Endothelial cell of umbilical vein (primary cell): ENCODE measurements at regions not wholly inside any gene's neighbourhood (a gene's known extent, or its start where the extent isn't known, plus 50 kb on each side); places are given as distances from the start of the nearest gene placed in this dataset.

ENCODE experiments used
- BruUV-seq: library from RNA; stranded (reverse); fragments of 400-500 nt; replicated peaks from 2 replicates; lab custom pipeline; 2021; lab: Mats Ljungman, UMichigan
- CTCF ChIA-PET: fragments of 300-600, 350-600 bp; sonication (Branson Sonifier 250); formaldehyde crosslinking; loops from one replicate; lab custom pipeline; 2021; ENCODE audit warnings: antibody characterized with exemption, inconsistent platforms; lab: Charles Lee
- POLR2A ChIA-PET: fragments of 300-600, 350-600 bp; sonication (Branson Sonifier 250); formaldehyde crosslinking; loops from one replicate; lab custom pipeline; 2021; ENCODE audit warnings: antibody characterized with exemption, inconsistent platforms; lab: Charles Lee
- DNase-seq: peaks from one replicate; pipeline ENCODE4 v3.0.0-alpha.2; 2011; ENCODE audit warnings: low read depth, low spot score
- FAIRE-seq: peaks from 2 replicates; lab custom pipeline; 2011; peaks lifted over from hg19 to GRCh38; lab: Jason Lieb, UNC
- H2AFZ ChIP-seq: 2 replicates; pipeline ENCODE4 v1.6.0; 2012; ENCODE audit warnings: low read depth, low read length, control low read depth, inconsistent platforms
- H3K27ac ChIP-seq: 2 replicates; pipeline ENCODE4 v1.5.1; 2011; ENCODE audit warnings: low read depth, mild to moderate bottlenecking, control low read depth, low read length, moderate library complexity; ENCODE audit not compliant: insufficient read depth
- H3K27me3 ChIP-seq, 2 experiments: 2 replicates each; pipeline versions ENCODE4 v1.6.0 to v1.6.1; 2011; ENCODE audit warnings: low read length in 2 of 2, mixed read lengths in 1 of 2; ENCODE audit not compliant: control insufficient read depth in 2 of 2, insufficient read depth in 2 of 2
- H3K36me3 ChIP-seq, 2 experiments: 2 replicates in 1 of 2; 3 replicates in 1 of 2; pipeline ENCODE4 v1.5.1; 2011; ENCODE audit warnings: low read length in 2 of 2, mild to moderate bottlenecking in 1 of 2, moderate library complexity in 1 of 2; ENCODE audit not compliant: control insufficient read depth in 2 of 2, insufficient read depth in 2 of 2; ENCODE audit errors: extremely low read depth in 1 of 2
- H3K4me1 ChIP-seq: 3 replicates; pipeline ENCODE4 v1.5.1; 2011; ENCODE audit warnings: mild to moderate bottlenecking, low read length; ENCODE audit not compliant: control insufficient read depth, insufficient read depth; ENCODE audit errors: extremely low read depth
- H3K4me2 ChIP-seq: 2 replicates; pipeline ENCODE4 v1.6.1; 2011; ENCODE audit warnings: low read length, control low read depth, mixed read lengths; ENCODE audit not compliant: insufficient read depth
- H3K4me3 ChIP-seq, 3 experiments: fragments of 200-600 bp in 1 of 3; sonication (generic), shearing (Covaris generic) in 1 of 3; replicated peaks in 1 of 3; 2 replicates each; pipeline ENCODE4 v1.5.1; 2011 to 2016; ENCODE audit warnings: control low read depth in 3 of 3, low read length in 3 of 3, mild to moderate bottlenecking in 2 of 3, inconsistent platforms in 1 of 3, low read depth in 1 of 3, moderate library complexity in 1 of 3; ENCODE audit not compliant: insufficient read depth in 1 of 3
- H3K79me2 ChIP-seq: 2 replicates; pipeline ENCODE4 v1.6.0; 2012; ENCODE audit warnings: low read length, inconsistent platforms; ENCODE audit not compliant: control insufficient read depth, insufficient read depth
- H3K9ac ChIP-seq: replicated peaks from 2 replicates; pipeline ENCODE3; 2011; ENCODE audit warnings: low read length, control low read depth; ENCODE audit not compliant: insufficient read depth; ENCODE audit errors: extremely low read depth
- H3K9me1 ChIP-seq: replicated peaks from 3 replicates; pipeline ENCODE4 v1.6.0; 2011; ENCODE audit warnings: mild to moderate bottlenecking, low read length; ENCODE audit not compliant: control insufficient read depth, insufficient read depth; ENCODE audit errors: extremely low read depth
- H3K9me3 ChIP-seq: replicated peaks from 2 replicates; pipeline ENCODE4 v1.5.1; 2012; ENCODE audit warnings: low read length, inconsistent platforms; ENCODE audit not compliant: control insufficient read depth, insufficient read depth
- H4K20me1 ChIP-seq: replicated peaks from 2 replicates; pipeline ENCODE3; 2011; ENCODE audit warnings: mild to moderate bottlenecking, low read length; ENCODE audit not compliant: control insufficient read depth, insufficient read depth; ENCODE audit errors: extremely low read depth
- EZH2 ChIP-seq: IDR thresholded peaks from 2 replicates; pipeline ENCODE4 v1.6.1; 2012; ENCODE audit warnings: borderline replicate concordance, low read depth, mild to moderate bottlenecking, moderate library complexity, low read length, inconsistent platforms; ENCODE audit not compliant: severe bottlenecking
- FOS ChIP-seq: IDR thresholded peaks from 2 replicates; pipeline ENCODE4 v1.6.1; 2011; ENCODE audit warnings: mild to moderate bottlenecking, low read length, moderate library complexity, borderline replicate concordance; ENCODE audit not compliant: insufficient read depth
- GATA2 ChIP-seq: IDR thresholded peaks from 2 replicates; pipeline ENCODE4 v1.7.0; 2011; ENCODE audit warnings: low read depth, mild to moderate bottlenecking, moderate library complexity, mixed read lengths, low read length; ENCODE audit not compliant: insufficient read length, insufficient read depth
- JUN ChIP-seq: IDR thresholded peaks from 2 replicates; pipeline ENCODE4 v1.6.1; 2011; ENCODE audit warnings: borderline replicate concordance, low read depth; ENCODE audit not compliant: insufficient read length, insufficient read depth
- MAX ChIP-seq: IDR thresholded peaks from 2 replicates; pipeline ENCODE4 v1.6.1; 2011; ENCODE audit not compliant: insufficient read depth, insufficient read length
- MYC ChIP-seq: IDR thresholded peaks from one replicate; pipeline ENCODE4 v1.6.1; 2011; ENCODE audit warnings: mild to moderate bottlenecking, low read depth, low read length
- POLR2A ChIP-seq: IDR thresholded peaks from 2 replicates; pipeline ENCODE4 v1.6.1; 2012; ENCODE audit warnings: low read depth, mild to moderate bottlenecking, control low read depth, low read length
- POLR2AphosphoS5 ChIP-seq: IDR thresholded peaks from 2 replicates; pipeline ENCODE4 v1.6.1; 2012; ENCODE audit warnings: low read depth, mild to moderate bottlenecking, control low read depth, low read length, moderate library complexity; ENCODE audit not compliant: insufficient read depth
- dilution Hi-C: fragments of 300-500 bp; cut with MboI; formaldehyde crosslinking; loops from one replicate; pipeline ENCODE4 v1.15.0; 2019; ENCODE audit warnings: low sequenced_read_pairs; ENCODE audit not compliant: extremely low pct_ligation_motif_present
- intact Hi-C: fragments of 100-400 bp; cut with micrococcal nuclease; formaldehyde crosslinking; loops from one replicate; pipeline ENCODE4 v1.10.0; 2022
- TF ChIP-seq, protein P1 (sequence below), 2 donors: IDR thresholded peaks; 1 replicate in 1 of 2; 2 replicates in 1 of 2; pipeline ENCODE4 v1.5.1; 2011; ENCODE audit warnings: low read length in 2 of 2, mild to moderate bottlenecking in 2 of 2, moderate library complexity in 2 of 2, control low read depth in 1 of 2, inconsistent platforms in 1 of 2, low read depth in 1 of 2; ENCODE audit not compliant: insufficient read depth in 1 of 2; ENCODE audit errors: extremely low read depth in 1 of 2

- Histone ChIP-seq H3K27me3 (peaks cover 4 to 14% of the 10 kb centered on the region in 2 experiments), H3K79me2 (no peaks in the 10 kb centered on the region), H3K36me3 (no peaks in the 10 kb centered on the region), H3K4me2 (no peak overlapping the region), H4K20me1 (no peaks in the 10 kb centered on the region), H3K27ac (no peak overlapping the region), H3K4me3 (no peak overlapping the region), H2AFZ (no peak overlapping the region), H3K9me3 (no peaks in the 10 kb centered on the region), H3K9ac (no peak overlapping the region), H3K9me1 (no peaks in the 10 kb centered on the region), H3K4me1 (no peaks in the 10 kb centered on the region)
- dilution Hi-C loops (no loop called here), intact Hi-C loops (no loop called here)
- FAIRE-seq (no peak), DNase-seq (no peak)
- TF ChIP-seq POLR2A, result no peak
- CTCF ChIA-PET, result interaction anchor here (0.8 to 1.3 kb wide), 2 partner anchors 9 to 950 kb away, joined by 3 read pairs; no protein-coding TSS in a partner anchor
- POLR2A ChIA-PET, result no interaction called here
- no TSS peak for BruUV-seq
These were observed 362.1 kb upstream of the CCNH start for GRCh38 chr5:87774804-87775203.

GRCh38 chr5:87770601-87771121, 357.9 kb upstream of the CCNH start:
- dilution Hi-C loops, result no loop called here
- DNase-seq, result no peak
- no peak for TF ChIP-seq MAX
- TF ChIP-seq EZH2, result no peak
- no peak for TF ChIP-seq POLR2AphosphoS5
- no peak for TF ChIP-seq MYC
- TF ChIP-seq POLR2A, result no peak
- no peak for TF ChIP-seq FOS
- no peak for TF ChIP-seq JUN
- TF ChIP-seq GATA2, result no peak
- TF ChIP-seq, protein P1, sequence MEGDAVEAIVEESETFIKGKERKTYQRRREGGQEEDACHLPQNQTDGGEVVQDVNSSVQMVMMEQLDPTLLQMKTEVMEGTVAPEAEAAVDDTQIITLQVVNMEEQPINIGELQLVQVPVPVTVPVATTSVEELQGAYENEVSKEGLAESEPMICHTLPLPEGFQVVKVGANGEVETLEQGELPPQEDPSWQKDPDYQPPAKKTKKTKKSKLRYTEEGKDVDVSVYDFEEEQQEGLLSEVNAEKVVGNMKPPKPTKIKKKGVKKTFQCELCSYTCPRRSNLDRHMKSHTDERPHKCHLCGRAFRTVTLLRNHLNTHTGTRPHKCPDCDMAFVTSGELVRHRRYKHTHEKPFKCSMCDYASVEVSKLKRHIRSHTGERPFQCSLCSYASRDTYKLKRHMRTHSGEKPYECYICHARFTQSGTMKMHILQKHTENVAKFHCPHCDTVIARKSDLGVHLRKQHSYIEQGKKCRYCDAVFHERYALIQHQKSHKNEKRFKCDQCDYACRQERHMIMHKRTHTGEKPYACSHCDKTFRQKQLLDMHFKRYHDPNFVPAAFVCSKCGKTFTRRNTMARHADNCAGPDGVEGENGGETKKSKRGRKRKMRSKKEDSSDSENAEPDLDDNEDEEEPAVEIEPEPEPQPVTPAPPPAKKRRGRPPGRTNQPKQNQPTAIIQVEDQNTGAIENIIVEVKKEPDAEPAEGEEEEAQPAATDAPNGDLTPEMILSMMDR (IDR thresholded peaks at IDR 0.05; ENCODE audit: extremely low read depth in 1 of 2, insufficient read depth in 1 of 2, low read depth in 1 of 2, low read length in 2 of 2), result no peak
- Histone ChIP-seq H3K4me2 (no peak overlapping the region), H3K4me1 (no peaks in the 10 kb centered on the region), H3K9me1 (no peaks in the 10 kb centered on the region), H4K20me1 (no peaks in the 10 kb centered on the region), H3K79me2 (no peaks in the 10 kb centered on the region), H3K4me3 (no peak overlapping the region), H3K9me3 (no peaks in the 10 kb centered on the region), H3K27ac (no peak overlapping the region), H3K36me3 (no peaks in the 10 kb centered on the region), H3K9ac (no peak overlapping the region), H3K27me3 (peaks cover 4 to 5% of the 10 kb centered on the region in 2 experiments), H2AFZ (no peak overlapping the region)
- no peak for FAIRE-seq
- CTCF ChIA-PET, result interaction anchor here (2.9 kb wide), 1 partner anchor 10 kb away, joined by 19 read pairs; no protein-coding TSS in a partner anchor
- POLR2A ChIA-PET, result no interaction called here
- intact Hi-C loops, result no loop called here
- BruUV-seq, result no TSS peak
